SHP77 treated with DMSO at 0.1 percent for 48 hours (cell line): ENCODE measurements at regions not wholly inside any gene's neighbourhood (a gene's known extent, or its start where the extent isn't known, plus 50 kb on each side); places are given as distances from the start of the nearest gene placed in this dataset.
"Not testable (repeated sequence)": the region's sequence is repeated elsewhere in the genome, so short reads cannot be mapped to it uniquely, and the experiment has no call there.

Source experiments
- DNase-seq: peaks from one replicate; lab custom pipeline; 2025; lab: John Stamatoyannopoulos, UW

- DNase-seq = no peak
Observed at GRCh38 chr4:23533859-23534258, 356.0 kb downstream of the PPARGC1A start.

- DNase-seq = no peak
Observed at GRCh38 chr4:23516716-23517115, 373.1 kb downstream of the PPARGC1A start.

- DNase-seq = no peak
Observed at GRCh38 chr4:23504083-23504482, 385.8 kb downstream of the PPARGC1A start.

- no peak for DNase-seq
Observed at GRCh38 chr4:23500894-23501449, 388.9 kb downstream of the PPARGC1A start.

GRCh38 chr4:23485801-23486200 is 404.0 kb downstream of the PPARGC1A start:
- DNase-seq = no peak

- DNase-seq = no peak
Observed at GRCh38 chr4:23484689-23485088, 405.2 kb downstream of the PPARGC1A start.

- no peak for DNase-seq
Observed at GRCh38 chr4:23483320-23483960, 406.4 kb downstream of the PPARGC1A start.

GRCh38 chr4:23481566-23481965 is 408.3 kb downstream of the PPARGC1A start:
- no peak for DNase-seq

GRCh38 chr4:23477905-23478304 is 411.9 kb downstream of the PPARGC1A start:
- no peak for DNase-seq

GRCh38 chr4:23476515-23477090 is 413.2 kb downstream of the PPARGC1A start:
- DNase-seq = no peak

- DNase-seq = no peak
Observed at GRCh38 chr4:23463071-23463470, 426.8 kb downstream of the PPARGC1A start.

- no peak for DNase-seq
Observed at GRCh38 chr4:23458054-23458453, 431.8 kb downstream of the PPARGC1A start.

- DNase-seq = no peak
Observed at GRCh38 chr4:23456864-23457263, 433.0 kb downstream of the PPARGC1A start.

- DNase-seq = no peak
Observed at GRCh38 chr4:23455456-23456158, 434.2 kb downstream of the PPARGC1A start.

- no peak for DNase-seq
Observed at GRCh38 chr4:23441530-23442069, 448.2 kb downstream of the PPARGC1A start.

- DNase-seq = no peak
Observed at GRCh38 chr4:23438764-23439163, 451.1 kb downstream of the PPARGC1A start.

GRCh38 chr4:23429497-23429896 is 460.4 kb downstream of the PPARGC1A start:
- no peak for DNase-seq

GRCh38 chr4:23425570-23425969 is 464.3 kb downstream of the PPARGC1A start:
- no peak for DNase-seq

- DNase-seq = no peak
Observed at GRCh38 chr4:23423540-23423939, 466.3 kb downstream of the PPARGC1A start.

GRCh38 chr4:23422878-23423277 is 467.0 kb downstream of the PPARGC1A start:
- DNase-seq = no peak

- DNase-seq = no peak
Observed at GRCh38 chr4:23413631-23414030, 476.2 kb downstream of the PPARGC1A start.

- DNase-seq = no peak
Observed at GRCh38 chr4:23412701-23413100, 477.1 kb downstream of the PPARGC1A start.

- not testable (repeated sequence) for DNase-seq
Observed at GRCh38 chr4:23408913-23409312, 480.9 kb downstream of the PPARGC1A start.
